Stimulated activated CD4-positive, alpha-beta T cell treated with anti-CD3 and anti-CD28 coated beads, Interleukin-4, amount 100 ng/mL, for 4 hours (primary cell): ENCODE measurements at regions not wholly inside any gene's neighbourhood (a gene's known extent, or its start where the extent isn't known, plus 50 kb on each side); places are given as distances from the start of the nearest gene placed in this dataset.
"Not testable (repeated sequence)": the region's sequence is repeated elsewhere in the genome, so short reads cannot be mapped to it uniquely, and the experiment has no call there.

Experiments used
- DNase-seq, 2 experiments: peaks; one replicate each; pipeline ENCODE4 v3.0.0-alpha.2; 2020

DNA sequence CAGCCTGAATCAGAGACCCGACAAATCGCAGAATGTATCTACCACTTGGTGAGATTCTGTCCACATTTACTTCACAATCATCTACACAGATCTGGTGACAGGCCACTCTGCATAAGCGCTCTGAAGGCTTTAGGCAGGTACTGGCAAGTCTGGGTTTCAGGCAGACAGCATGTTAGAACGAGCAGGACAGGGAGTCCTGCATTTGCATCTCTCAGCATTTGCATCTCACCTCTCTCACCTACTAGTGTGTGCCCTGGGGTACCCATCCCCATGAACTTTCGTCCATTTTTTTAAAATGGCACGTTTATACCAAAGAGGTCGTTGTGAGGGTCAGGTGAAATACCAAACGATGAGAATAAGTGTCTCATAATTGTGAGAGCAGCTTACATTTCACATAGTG, 108.2 kb downstream of the SPATA31A1 start:
- not testable (repeated sequence) for DNase-seq

GRCh38 chr9:39464122-39464777, 108.8 kb downstream of the SPATA31A1 start:
- peak; percentile 66 to 72 for DNase-seq

- not testable (repeated sequence) for DNase-seq
Measured at GRCh38 chr9:39474499-39474898, 119.0 kb downstream of the SPATA31A1 start.

DNA sequence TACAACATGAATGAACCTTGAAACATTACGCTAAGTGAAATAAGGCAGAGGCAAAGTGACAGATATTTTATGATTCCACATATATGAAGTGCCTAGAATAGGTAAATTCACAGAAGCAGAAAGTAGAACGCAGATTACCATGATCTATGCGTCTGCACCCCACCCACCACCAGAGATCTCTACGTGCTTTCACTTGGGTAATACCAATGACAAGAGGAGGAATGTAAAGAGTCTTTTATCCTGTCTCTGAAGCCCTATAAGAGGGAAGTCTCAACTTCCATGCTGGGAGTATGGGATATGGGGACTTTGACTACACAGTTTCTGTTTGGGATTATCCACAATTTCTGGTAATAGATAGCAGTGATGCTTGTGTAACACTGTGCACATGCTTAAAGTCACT, 127.6 kb downstream of the SPATA31A1 start:
- not testable (repeated sequence) for DNase-seq

DNA sequence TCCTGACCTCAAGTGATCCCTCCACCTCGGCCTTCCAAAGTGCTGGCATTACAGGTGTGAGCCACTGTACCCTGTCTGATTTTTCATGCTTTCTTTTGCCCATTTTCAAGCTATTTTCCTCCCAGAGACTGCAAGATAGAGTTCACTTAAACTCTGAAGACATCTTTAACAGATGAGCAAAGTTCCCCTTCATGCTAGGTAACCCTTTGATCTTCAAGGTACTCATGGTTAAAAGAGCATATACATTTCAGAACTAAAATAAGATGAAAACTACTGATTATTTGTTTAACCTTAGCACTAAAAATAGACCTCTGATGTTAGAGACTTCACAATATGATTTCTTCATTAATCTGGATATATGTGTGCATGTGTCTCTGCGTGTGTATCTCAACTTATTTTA, 128.4 kb downstream of the SPATA31A1 start:
- DNase-seq = not testable (repeated sequence)

GRCh38 chr9:39484292-39484691, 128.8 kb downstream of the SPATA31A1 start:
- not testable (repeated sequence) for DNase-seq

- DNase-seq = not testable (repeated sequence)
Measured at GRCh38 chr9:39487477-39487876, 132.0 kb downstream of the SPATA31A1 start.

DNA sequence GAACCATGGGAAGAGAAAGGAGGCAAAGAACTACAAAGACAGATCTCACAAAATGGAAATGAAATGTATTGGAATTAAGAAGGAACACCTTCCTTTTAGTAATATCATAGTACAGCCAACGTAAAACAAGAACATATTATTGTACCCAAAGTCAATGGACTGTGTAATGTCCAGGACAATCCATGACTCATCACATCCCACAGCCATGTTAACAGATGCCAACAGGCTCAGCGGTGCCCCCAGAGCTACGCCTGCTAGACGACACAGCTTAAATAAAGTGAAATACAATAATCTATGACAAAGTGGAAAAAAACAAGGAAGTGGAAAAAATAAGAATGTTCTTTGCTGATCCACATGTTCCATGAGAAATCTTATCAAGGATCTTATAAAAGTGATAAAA, 140.8 kb downstream of the SPATA31A1 start:
- not testable (repeated sequence) for DNase-seq

DNA sequence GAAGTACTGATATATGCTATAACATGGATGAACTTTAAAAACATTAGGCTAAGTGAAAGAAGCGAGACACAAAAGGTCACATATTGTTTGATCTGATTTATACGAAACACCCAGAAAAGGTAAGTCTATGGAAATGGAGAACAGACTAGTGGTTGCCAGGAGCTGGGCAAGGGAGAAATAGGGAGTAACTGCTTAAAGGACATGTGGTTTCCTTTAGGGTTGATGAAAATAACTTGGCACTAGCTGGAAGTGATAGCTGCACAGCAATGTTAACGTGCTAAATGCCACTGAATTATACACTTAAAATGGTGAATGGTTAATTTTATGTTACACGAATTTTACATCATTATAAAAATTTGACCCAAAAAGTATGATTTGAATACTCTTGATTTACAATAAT, 147.7 kb downstream of the SPATA31A1 start:
- not testable (repeated sequence) for DNase-seq

DNA sequence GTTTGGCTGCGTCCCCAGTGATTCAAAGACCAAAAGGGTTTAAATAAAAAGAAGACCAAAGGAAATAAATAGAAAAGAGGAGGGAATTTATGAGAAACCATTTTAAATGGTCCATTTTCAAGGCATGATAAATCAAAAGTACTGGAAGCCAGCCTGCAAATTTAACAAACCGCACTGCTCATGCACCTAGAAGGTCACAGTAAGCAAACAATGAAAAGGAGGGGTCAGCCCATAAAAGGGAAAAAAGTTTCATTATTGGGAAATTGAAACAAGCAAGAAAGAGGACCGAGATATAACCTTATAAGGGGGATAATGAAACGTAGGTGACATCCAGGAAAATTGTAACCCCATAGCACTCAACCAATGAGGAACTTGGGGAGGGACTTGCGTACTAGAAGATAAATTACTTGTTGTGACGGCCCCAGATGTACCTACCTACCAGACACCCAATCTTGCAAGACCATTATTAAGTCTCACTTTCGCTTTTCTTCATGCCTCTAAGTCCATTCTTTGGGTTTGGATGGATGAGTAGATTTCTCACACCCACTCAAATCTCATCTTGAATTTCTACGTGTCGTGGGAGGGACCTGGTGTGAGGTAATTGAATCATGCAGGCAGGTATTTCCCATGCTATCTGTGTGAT, 172.0 kb downstream of the SPATA31A1 start:
- not testable (repeated sequence) for DNase-seq

DNA sequence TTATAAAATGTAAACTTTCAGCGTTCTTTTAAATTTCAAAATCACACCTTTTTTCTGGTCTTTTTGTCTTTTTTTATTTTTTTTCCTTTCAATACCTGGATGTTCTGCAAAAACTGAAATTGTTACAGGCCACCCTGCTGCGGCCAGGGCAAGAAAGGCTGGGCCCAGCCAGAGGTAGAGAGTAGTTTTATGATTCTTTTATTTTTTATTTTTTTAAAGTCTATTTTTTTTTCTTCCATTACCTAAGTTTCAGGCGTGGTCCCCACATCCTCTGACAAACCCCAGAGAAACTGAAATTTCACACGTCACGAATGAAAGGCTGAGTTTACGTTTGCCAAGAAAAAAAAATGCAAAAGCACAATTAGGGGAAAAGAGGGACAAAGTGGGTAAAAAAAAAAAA, 177.1 kb downstream of the SPATA31A1 start:
- DNase-seq = not testable (repeated sequence)

DNA sequence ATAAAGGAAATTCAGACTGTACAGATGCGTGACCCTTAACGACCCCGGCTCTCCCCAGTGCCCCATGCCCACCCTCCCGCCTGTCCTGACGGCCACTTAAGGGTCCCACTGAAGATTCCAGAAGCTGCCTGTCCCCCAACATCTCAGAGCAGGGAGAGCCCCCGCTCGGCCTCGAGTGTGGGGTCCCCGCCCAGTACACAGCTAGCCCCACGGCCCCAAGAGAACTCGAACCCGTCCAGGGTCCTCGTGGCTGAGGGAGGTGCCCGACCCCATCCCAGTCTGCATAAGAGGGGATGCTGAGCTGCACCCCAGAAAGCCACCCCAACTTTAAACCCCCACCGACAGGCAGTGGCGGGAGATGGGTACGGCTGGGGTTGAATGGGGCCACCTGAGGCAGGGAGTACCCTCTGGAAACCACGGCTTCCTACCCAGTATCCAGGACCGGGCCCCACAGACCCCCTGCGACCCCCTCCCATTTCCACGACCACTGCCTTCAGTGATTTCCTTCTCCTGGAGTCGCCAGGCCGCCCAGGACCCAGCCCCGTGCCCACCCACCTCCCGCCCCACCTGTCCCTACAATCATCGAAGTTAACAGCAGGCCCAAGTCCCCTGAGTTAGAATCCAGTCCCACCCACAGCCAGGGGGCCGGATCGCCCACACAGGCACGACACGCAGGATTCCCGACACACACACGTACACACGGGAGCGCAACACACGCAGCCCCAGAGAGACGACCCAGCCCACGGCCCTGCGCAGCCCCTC, 177.7 kb downstream of the SPATA31A1 start:
- not testable (repeated sequence) for DNase-seq

DNA sequence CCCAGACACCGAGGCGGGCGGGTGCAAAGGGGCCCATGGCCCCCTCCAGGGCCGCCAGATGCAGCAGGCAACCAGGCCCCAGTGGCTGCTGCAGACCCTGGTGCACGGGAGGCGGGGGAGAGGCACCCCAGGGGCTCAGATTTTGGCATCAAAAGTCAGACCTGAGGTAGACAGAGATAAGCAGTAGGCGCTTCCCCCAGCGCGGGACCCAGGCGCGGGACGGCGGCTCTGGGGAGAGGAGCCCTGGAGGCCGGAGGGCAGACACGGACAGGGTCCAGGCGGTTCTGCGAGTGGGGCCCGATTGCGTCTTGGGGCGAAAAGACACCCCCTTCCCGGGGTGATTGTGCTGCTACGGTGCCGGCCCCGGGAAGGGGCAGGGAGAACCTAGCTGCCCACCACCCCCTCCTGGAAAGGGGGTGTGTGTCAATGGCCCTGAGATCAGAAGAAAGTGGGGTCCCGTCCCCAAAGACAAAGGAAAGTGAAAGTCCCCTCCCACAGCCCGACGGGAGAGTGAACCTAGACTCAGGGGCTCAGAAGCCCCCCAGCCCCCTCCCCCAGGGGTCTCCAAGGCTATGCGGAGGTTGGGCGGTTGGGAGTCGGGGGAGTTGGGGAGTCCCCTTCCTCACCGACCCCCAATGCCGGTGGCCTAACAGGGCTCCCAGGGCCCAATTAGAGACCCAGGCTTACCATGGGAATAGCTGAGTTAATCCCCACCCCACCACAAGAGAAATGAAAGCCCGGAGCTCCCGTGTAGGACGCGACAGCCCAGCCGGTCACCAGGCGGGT, 178.5 kb downstream of the SPATA31A1 start:
- not testable (repeated sequence) for DNase-seq

- DNase-seq = not testable (repeated sequence)
Measured at GRCh38 chr9:39534897-39535296, 179.4 kb downstream of the SPATA31A1 start.

- not testable (repeated sequence) for DNase-seq
Measured at GRCh38 chr9:39542157-39542556, 186.7 kb downstream of the SPATA31A1 start.

DNA sequence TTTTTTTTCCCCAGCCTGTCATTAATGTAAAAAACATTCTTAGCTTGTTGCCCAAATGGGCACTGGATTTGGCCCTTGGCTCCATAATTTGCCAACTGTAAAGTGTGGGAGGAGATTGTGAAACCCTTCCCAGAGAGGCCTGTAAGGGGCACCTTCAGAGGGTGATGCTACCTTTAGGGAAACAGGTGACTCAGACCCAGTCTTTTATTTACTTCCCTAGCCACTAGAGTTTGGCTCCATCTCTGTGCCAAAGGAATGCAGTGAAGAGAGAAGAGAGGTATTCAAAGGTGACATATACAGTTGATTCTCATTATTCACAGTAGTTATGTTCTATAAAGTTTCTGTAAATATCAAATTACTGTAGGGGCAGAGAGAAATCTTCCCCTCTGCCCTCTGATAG, 189.6 kb downstream of the SPATA31A1 start:
- not testable (repeated sequence) for DNase-seq

- DNase-seq = not testable (repeated sequence)
Measured at GRCh38 chr9:39550573-39550972, 195.1 kb downstream of the SPATA31A1 start.

DNA sequence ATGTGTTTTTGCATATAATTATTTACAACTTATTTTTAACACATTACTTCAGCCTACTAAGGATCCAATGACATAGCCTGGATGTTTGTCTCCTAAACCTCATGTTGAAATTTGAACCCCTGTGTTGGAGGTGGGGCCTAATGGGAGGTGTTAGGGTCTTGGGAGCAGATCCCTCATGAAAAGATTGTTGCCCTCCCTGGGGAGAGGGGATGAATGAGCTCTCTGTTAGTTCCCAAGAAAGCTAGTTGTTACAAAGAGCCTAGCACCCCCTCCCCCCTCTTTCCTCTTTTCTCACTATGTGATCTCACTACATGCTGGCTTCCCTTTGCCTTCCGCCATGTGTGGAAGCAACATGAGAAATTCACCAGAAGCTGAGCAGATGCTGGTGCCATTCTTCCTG, 196.1 kb downstream of the SPATA31A1 start:
- DNase-seq = not testable (repeated sequence)

- DNase-seq = not testable (repeated sequence)
Measured at GRCh38 chr9:39552242-39552881, 196.9 kb downstream of the SPATA31A1 start.

- not testable (repeated sequence) for DNase-seq
Measured at GRCh38 chr9:39554352-39554751, 198.9 kb downstream of the SPATA31A1 start.

GRCh38 chr9:39559384-39559783, 203.9 kb downstream of the SPATA31A1 start:
- peak in 1 of 2 experiments; percentile 0 for DNase-seq

GRCh38 chr9:39566782-39567181, 211.3 kb downstream of the SPATA31A1 start:
- DNase-seq = not testable (repeated sequence)
